ENCODE measurements at regions not wholly inside any gene's neighbourhood (a gene's known extent, or its start where the extent isn't known, plus 50 kb on each side); places are given as distances from the start of the nearest gene placed in this dataset.

GRCh38 chr18:47427923-47428637 is 176.6 kb upstream of the SKOR2 start:
- Histone ChIP-seq H3K36me3 (ENCODE audit: control insufficient read depth, insufficient read depth, low read length) (no peaks in the 10 kb centered on the region), H3K4me3 (ENCODE audit: low read depth, low read length) (no peak overlapping the region), H3K4me1 (no peaks in the 10 kb centered on the region), H3K27me3 (replicated peaks; ENCODE audit: control insufficient read depth, insufficient read depth, low read length) (no peaks in the 10 kb centered on the region), H3K9me3 (no peaks in the 10 kb centered on the region)
- H3K4me3 Mint-ChIP-seq (ENCODE audit: unreplicated experiment), result no peak overlapping the region
- no peaks in the 10 kb centered on the region for H3K9me3 Mint-ChIP-seq (ENCODE audit: unreplicated experiment)
- TF ChIP-seq CTCF (IDR thresholded peaks at IDR 0.05; ENCODE audit: insufficient read depth in 1 of 2, low read depth in 1 of 2, low read length in 1 of 2, severe bottlenecking in 1 of 2, unreplicated experiment in 1 of 2), result no peak
- intact Hi-C loops (cut with micrococcal nuclease; ENCODE audit: unreplicated experiment), result no loop called here
- H3K36me3 Mint-ChIP-seq (ENCODE audit: insufficient read depth, unreplicated experiment), result no peaks in the 10 kb centered on the region
- H3K4me1 Mint-ChIP-seq (ENCODE audit: low read depth, unreplicated experiment), result no peaks in the 10 kb centered on the region
- H3K27me3 Mint-ChIP-seq (ENCODE audit: insufficient read depth, unreplicated experiment), result peaks cover 3% of the 10 kb centered on the region
- ChIA-PET POLR2A (no interaction called here), CTCF (no interaction called here)
- DNase-seq, result no peak
- H3K27ac Mint-ChIP-seq (ENCODE audit: unreplicated experiment), result no peak overlapping the region
- no TSS peak for BruUV-seq (replicated peaks)

DNA sequence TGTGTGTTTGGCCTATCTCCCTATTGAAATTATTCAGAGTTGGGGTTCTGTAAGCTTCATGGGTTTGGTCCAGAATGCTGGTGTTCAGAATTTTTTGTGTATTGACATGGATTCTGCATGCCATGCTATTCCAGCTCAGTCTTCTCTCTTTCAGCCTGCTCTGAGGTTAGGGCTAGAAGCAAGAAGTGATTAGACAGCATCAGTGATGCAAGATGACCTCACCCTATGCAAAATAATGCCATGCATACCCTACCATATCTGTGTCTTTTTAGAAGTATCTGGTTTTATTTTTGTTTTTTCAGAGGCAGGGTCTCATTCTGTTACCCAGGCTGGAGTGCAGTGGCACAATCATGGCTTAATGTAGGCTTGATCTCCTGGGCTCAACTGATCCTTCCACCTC is 175.6 kb upstream of the SKOR2 start:
- ChIA-PET CTCF (no interaction called here), POLR2A (no interaction called here)
- Mint-ChIP-seq H3K27ac (ENCODE audit: unreplicated experiment) (no peak overlapping the region), H3K9me3 (ENCODE audit: unreplicated experiment) (no peaks in the 10 kb centered on the region), H3K27me3 (ENCODE audit: insufficient read depth, unreplicated experiment) (peaks cover 3% of the 10 kb centered on the region), H3K4me3 (ENCODE audit: unreplicated experiment) (no peak overlapping the region), H3K4me1 (ENCODE audit: low read depth, unreplicated experiment) (no peaks in the 10 kb centered on the region), H3K36me3 (ENCODE audit: insufficient read depth, unreplicated experiment) (no peaks in the 10 kb centered on the region)
- no peak for TF ChIP-seq CTCF (IDR thresholded peaks at IDR 0.05; ENCODE audit: insufficient read depth in 1 of 2, low read depth in 1 of 2, low read length in 1 of 2, severe bottlenecking in 1 of 2, unreplicated experiment in 1 of 2)
- intact Hi-C loops (cut with micrococcal nuclease; ENCODE audit: unreplicated experiment), result no loop called here
- Histone ChIP-seq H3K9me3 (no peaks in the 10 kb centered on the region), H3K4me3 (ENCODE audit: low read depth, low read length) (no peak overlapping the region), H3K4me1 (no peaks in the 10 kb centered on the region), H3K27me3 (replicated peaks; ENCODE audit: control insufficient read depth, insufficient read depth, low read length) (no peaks in the 10 kb centered on the region), H3K36me3 (ENCODE audit: control insufficient read depth, insufficient read depth, low read length) (no peaks in the 10 kb centered on the region)
- no TSS peak for BruUV-seq (replicated peaks)
- no peak for DNase-seq

GRCh38 chr18:47425365-47425764 is 173.9 kb upstream of the SKOR2 start:
- H3K4me3 ChIP-seq (ENCODE audit: low read depth, low read length), result no peak overlapping the region
- Mint-ChIP-seq H3K27me3 (ENCODE audit: insufficient read depth, unreplicated experiment) (peaks cover 2% of the 10 kb centered on the region), H3K9me3 (ENCODE audit: unreplicated experiment) (no peaks in the 10 kb centered on the region), H3K4me1 (ENCODE audit: low read depth, unreplicated experiment) (no peaks in the 10 kb centered on the region), H3K4me3 (ENCODE audit: unreplicated experiment) (no peak overlapping the region), H3K36me3 (ENCODE audit: insufficient read depth, unreplicated experiment) (no peaks in the 10 kb centered on the region), H3K27ac (ENCODE audit: unreplicated experiment) (no peak overlapping the region)
- no peaks in the 10 kb centered on the region for H3K36me3 ChIP-seq (ENCODE audit: control insufficient read depth, insufficient read depth, low read length)
- intact Hi-C loops (cut with micrococcal nuclease; ENCODE audit: unreplicated experiment), result no loop called here
- TF ChIP-seq CTCF (IDR thresholded peaks at IDR 0.05; ENCODE audit: insufficient read depth in 1 of 2, low read depth in 1 of 2, low read length in 1 of 2, severe bottlenecking in 1 of 2, unreplicated experiment in 1 of 2), result no peak
- POLR2A ChIA-PET, result no interaction called here
- CTCF ChIA-PET, result no interaction called here
- H3K9me3 ChIP-seq, result no peaks in the 10 kb centered on the region
- H3K27me3 ChIP-seq (replicated peaks; ENCODE audit: control insufficient read depth, insufficient read depth, low read length), result no peaks in the 10 kb centered on the region
- no peaks in the 10 kb centered on the region for H3K4me1 ChIP-seq
- DNase-seq, result no peak
- BruUV-seq (replicated peaks), result no TSS peak

Data from Caco-2 (cell line).